ENCODE measurements at regions not wholly inside any gene's neighbourhood (a gene's known extent, or its start where the extent isn't known, plus 50 kb on each side); places are given as distances from the start of the nearest gene placed in this dataset.

DNA sequence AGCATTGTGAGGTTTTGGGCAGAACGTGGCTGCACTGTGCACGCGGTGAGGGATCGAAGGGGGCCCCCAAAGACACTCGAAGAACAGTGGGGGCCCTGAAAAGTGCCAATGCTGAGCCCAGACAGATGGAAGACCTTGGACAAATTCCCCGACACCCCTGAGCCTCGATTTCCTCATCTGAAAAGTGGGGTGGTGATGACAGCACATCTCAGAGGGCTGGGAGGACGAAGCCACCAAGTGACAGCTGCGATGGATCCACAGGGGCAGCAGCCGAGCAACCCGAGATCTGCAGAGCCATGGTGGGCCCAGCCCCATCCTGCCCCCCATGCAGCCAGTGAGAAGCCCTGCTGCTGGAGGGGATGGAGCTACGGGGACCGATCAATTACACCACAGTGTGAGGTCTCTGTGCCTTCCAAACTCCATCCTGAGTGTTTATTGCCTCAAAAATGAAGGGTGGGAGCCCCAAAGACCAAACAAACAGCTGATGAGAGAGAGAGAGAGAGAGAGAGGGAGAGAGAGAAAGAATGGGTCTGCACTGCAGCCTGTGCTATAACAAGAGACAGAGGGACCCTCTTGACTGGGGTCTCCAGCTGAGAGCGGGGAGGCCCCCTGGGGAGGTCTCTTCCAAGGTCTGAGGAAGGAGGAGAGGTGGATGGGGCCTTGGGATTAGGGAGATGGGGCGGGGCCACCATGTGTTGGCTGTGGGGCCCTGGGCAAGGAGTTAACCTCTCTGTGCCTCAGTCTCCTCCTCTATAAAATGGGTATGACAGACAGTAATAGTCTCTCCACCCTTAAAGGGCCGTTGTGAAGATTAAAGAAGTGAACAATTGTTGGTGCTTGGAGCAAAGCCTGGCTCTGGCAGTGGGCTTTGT is 134.4 kb upstream of the IER5L start:
- Histone ChIP-seq H3K9me3 (no peaks in the 10 kb centered on the region), H3K36me3 (no peaks in the 10 kb centered on the region), H3K27ac (no peak overlapping the region), H3K4me3 (no peak overlapping the region), H3K4me1 (peaks cover 9 to 39% (median 33%) of the 10 kb centered on the region in 4 donors), H3K27me3 (no peaks in the 10 kb centered on the region)
- TF ChIP-seq, protein P1, sequence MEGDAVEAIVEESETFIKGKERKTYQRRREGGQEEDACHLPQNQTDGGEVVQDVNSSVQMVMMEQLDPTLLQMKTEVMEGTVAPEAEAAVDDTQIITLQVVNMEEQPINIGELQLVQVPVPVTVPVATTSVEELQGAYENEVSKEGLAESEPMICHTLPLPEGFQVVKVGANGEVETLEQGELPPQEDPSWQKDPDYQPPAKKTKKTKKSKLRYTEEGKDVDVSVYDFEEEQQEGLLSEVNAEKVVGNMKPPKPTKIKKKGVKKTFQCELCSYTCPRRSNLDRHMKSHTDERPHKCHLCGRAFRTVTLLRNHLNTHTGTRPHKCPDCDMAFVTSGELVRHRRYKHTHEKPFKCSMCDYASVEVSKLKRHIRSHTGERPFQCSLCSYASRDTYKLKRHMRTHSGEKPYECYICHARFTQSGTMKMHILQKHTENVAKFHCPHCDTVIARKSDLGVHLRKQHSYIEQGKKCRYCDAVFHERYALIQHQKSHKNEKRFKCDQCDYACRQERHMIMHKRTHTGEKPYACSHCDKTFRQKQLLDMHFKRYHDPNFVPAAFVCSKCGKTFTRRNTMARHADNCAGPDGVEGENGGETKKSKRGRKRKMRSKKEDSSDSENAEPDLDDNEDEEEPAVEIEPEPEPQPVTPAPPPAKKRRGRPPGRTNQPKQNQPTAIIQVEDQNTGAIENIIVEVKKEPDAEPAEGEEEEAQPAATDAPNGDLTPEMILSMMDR (IDR thresholded peaks at IDR 0.05): no peak
- DNase-seq: peak; percentile 17 to 59
- intact Hi-C loops (cut with DNase I; ENCODE audit: low total_unique reads): loop anchor here (10.0 kb wide), 2 partner anchors 58 to 292 kb away; no protein-coding TSS in a partner anchor

GRCh38 chr9:129311643-129312042 is 133.6 kb upstream of the IER5L start:
- Histone ChIP-seq H3K4me1 (peaks cover 9 to 31% (median 25%) of the 10 kb centered on the region in 4 donors), H3K27me3 (no peaks in the 10 kb centered on the region), H3K4me3 (no peak overlapping the region), H3K27ac (no peak overlapping the region), H3K9me3 (no peaks in the 10 kb centered on the region), H3K36me3 (no peaks in the 10 kb centered on the region)
- intact Hi-C loops (cut with DNase I; ENCODE audit: low total_unique reads): loop anchor here (10.0 kb wide), 2 partner anchors 57 to 293 kb away; no protein-coding TSS in a partner anchor
- TF ChIP-seq, protein P1 (IDR thresholded peaks at IDR 0.05): no peak
- peak; percentile 4 to 16 for DNase-seq

- peak; percentile 5 to 46 for DNase-seq
- intact Hi-C loops (cut with DNase I; ENCODE audit: low total_unique reads): loop anchor here (10.0 kb wide), 2 partner anchors 56 to 294 kb away; no protein-coding TSS in a partner anchor
- Histone ChIP-seq H3K36me3 (no peaks in the 10 kb centered on the region), H3K27ac (no peak overlapping the region), H3K4me3 (no peak overlapping the region), H3K27me3 (no peaks in the 10 kb centered on the region), H3K4me1 (peaks cover 7 to 23% (median 16%) of the 10 kb centered on the region in 4 donors), H3K9me3 (no peaks in the 10 kb centered on the region)
- TF ChIP-seq, protein P1 (IDR thresholded peaks at IDR 0.05): no peak
These were observed 132.7 kb upstream of the IER5L start for GRCh38 chr9:129310666-129311350.

DNA sequence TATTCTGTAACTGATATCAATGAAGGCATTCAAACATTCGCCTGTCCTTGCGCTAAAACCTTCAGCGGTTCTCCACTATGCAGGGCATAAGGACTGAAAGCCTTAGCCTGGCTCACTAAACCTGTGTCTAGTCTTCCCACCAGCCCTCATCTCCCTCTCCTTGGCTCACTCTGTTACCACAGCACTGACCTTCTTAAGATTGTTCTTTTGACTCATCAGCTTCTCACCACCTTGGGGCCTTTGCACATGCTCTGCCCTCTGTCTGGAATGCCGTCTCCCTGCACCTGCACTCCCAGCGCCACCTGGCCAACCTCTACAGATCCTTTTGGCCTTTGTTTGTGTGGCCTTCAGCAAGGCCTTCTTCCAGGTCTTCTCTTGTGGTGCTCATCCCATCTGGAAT is 131.8 kb upstream of the IER5L start:
- Histone ChIP-seq H3K4me3 (no peak overlapping the region), H3K4me1 (peaks cover 0 to 14% (median 7%) of the 10 kb centered on the region in 4 donors), H3K36me3 (no peaks in the 10 kb centered on the region), H3K27me3 (no peaks in the 10 kb centered on the region), H3K9me3 (no peaks in the 10 kb centered on the region), H3K27ac (no peak overlapping the region)
- intact Hi-C loops (cut with DNase I; ENCODE audit: low total_unique reads): loop anchor here (10.0 kb wide), 2 partner anchors 55 to 295 kb away; no protein-coding TSS in a partner anchor
- peak in 1 of 2 donors; percentile 6 for DNase-seq
- TF ChIP-seq, protein P1 (IDR thresholded peaks at IDR 0.05): no peak

DNA sequence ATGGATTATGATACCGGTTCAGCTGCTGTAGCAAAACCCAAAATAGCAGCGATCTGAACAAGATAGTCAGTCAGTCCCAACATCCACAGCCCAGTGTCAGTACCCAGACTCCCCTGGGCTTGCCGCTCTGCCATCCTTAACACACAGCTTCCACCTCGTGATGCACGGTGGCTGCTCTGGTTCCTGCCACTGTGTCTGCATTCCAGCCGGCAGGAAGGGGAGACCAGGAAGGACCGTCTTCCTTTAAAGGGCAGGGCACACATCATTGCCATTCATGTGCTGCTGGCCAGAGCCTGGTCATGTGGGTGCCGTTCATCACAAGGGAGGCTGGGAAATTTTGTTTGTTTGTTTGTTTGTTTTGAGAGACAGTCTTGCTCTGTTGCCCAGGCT is 131.0 kb upstream of the IER5L start:
- Histone ChIP-seq H3K4me1 (peaks cover 0 to 5% (median 2%) of the 10 kb centered on the region in 4 donors), H3K27ac (no peak overlapping the region), H3K27me3 (no peaks in the 10 kb centered on the region), H3K9me3 (no peaks in the 10 kb centered on the region), H3K36me3 (no peaks in the 10 kb centered on the region), H3K4me3 (no peak overlapping the region)
- peak in 1 of 2 donors; percentile 40 for DNase-seq
- TF ChIP-seq, protein P1 (IDR thresholded peaks at IDR 0.05): no peak
- intact Hi-C loops (cut with DNase I; ENCODE audit: low total_unique reads): no loop called here

Measured in tibial artery (tissue), 4 donors.